ENCODE measurements at regions not wholly inside any gene's neighbourhood (a gene's known extent, or its start where the extent isn't known, plus 50 kb on each side); places are given as distances from the start of the nearest gene placed in this dataset.

- DNase-seq (ENCODE audit: low read depth in 2 of 2) = no peak
These were observed 233.4 kb upstream of the COPS8 start for GRCh38 chr2:236852100-236852976.

- no peak for DNase-seq (ENCODE audit: low read depth in 2 of 2)
These were observed 232.7 kb upstream of the COPS8 start for GRCh38 chr2:236852977-236853374.

- no peak for DNase-seq (ENCODE audit: low read depth in 2 of 2)
These were observed 232.1 kb upstream of the COPS8 start for GRCh38 chr2:236853585-236854051.

- DNase-seq (ENCODE audit: low read depth in 2 of 2) = no peak
These were observed 230.4 kb upstream of the COPS8 start for GRCh38 chr2:236855176-236855865.

- DNase-seq (ENCODE audit: low read depth in 2 of 2) = no peak
These were observed 229.5 kb upstream of the COPS8 start for GRCh38 chr2:236855866-236856847.

GRCh38 chr2:236856848-236857235 lies 228.8 kb upstream of the COPS8 start:
- DNase-seq (ENCODE audit: low read depth in 2 of 2) = no peak

GRCh38 chr2:236857246-236857645 lies 228.4 kb upstream of the COPS8 start:
- no peak for DNase-seq (ENCODE audit: low read depth in 2 of 2)

- DNase-seq (ENCODE audit: low read depth in 2 of 2) = no peak
These were observed 227.9 kb upstream of the COPS8 start for GRCh38 chr2:236857781-236858180.

GRCh38 chr2:236858661-236859060 lies 227.0 kb upstream of the COPS8 start:
- DNase-seq (ENCODE audit: low read depth in 2 of 2) = no peak

GRCh38 chr2:236859908-236860307 lies 225.8 kb upstream of the COPS8 start:
- DNase-seq (ENCODE audit: low read depth in 2 of 2) = no peak

- no peak for DNase-seq (ENCODE audit: low read depth in 2 of 2)
These were observed 224.4 kb upstream of the COPS8 start for GRCh38 chr2:236861196-236861875.

GRCh38 chr2:236861944-236862343 lies 223.7 kb upstream of the COPS8 start:
- no peak for DNase-seq (ENCODE audit: low read depth in 2 of 2)

- DNase-seq (ENCODE audit: low read depth in 2 of 2) = no peak
These were observed 223.2 kb upstream of the COPS8 start for GRCh38 chr2:236862526-236862925.

- DNase-seq (ENCODE audit: low read depth in 2 of 2) = peak; percentile 94
These were observed 222.5 kb upstream of the COPS8 start for GRCh38 chr2:236862961-236863728.

- DNase-seq (ENCODE audit: low read depth in 2 of 2) = no peak
These were observed 222.0 kb upstream of the COPS8 start for GRCh38 chr2:236863729-236864126.

GRCh38 chr2:236865052-236865451 lies 220.6 kb upstream of the COPS8 start:
- no peak for DNase-seq (ENCODE audit: low read depth in 2 of 2)

GRCh38 chr2:236866542-236867340 lies 218.9 kb upstream of the COPS8 start:
- no peak for DNase-seq (ENCODE audit: low read depth in 2 of 2)

- DNase-seq (ENCODE audit: low read depth in 2 of 2) = peak; percentile 48 to 51
These were observed 218.0 kb upstream of the COPS8 start for GRCh38 chr2:236867441-236868260.

- no peak for DNase-seq (ENCODE audit: low read depth in 2 of 2)
These were observed 215.3 kb upstream of the COPS8 start for GRCh38 chr2:236870370-236870769.

All from fibroblast of skin of left biceps (primary cell).